ENCODE measurements at regions not wholly inside any gene's neighbourhood (a gene's known extent, or its start where the extent isn't known, plus 50 kb on each side); places are given as distances from the start of the nearest gene placed in this dataset.

- TF ChIP-seq HOXA7 (CRISPR knock-in tag; IDR thresholded peaks at IDR 0.05; ENCODE audit: borderline replicate concordance) (no peak), ZBTB11 (tag by site-specific recombination; conservative IDR thresholded peaks at IDR 0.05; ENCODE audit: low read depth) (no peak), ZNF776 (tag by site-specific recombination; IDR thresholded peaks at IDR 0.05; ENCODE audit: borderline replicate concordance) (no peak), PRDM4 (tag by site-specific recombination; IDR thresholded peaks at IDR 0.05) (no peak), KLF16 (tag by site-specific recombination; IDR thresholded peaks at IDR 0.05) (no peak), CTCF (tag by site-specific recombination; IDR thresholded peaks at IDR 0.05) (no peak), ZNF184 (tag by site-specific recombination; IDR thresholded peaks at IDR 0.05) (no peak)
These were observed 375.0 kb downstream of the CDC5L start for GRCh38 chr6:44762496-44762895.
